Natural killer cell (primary cell): ENCODE measurements at regions not wholly inside any gene's neighbourhood (a gene's known extent, or its start where the extent isn't known, plus 50 kb on each side); places are given as distances from the start of the nearest gene placed in this dataset.

Experiments used
- ATAC-seq, 3 donors: fragments of 150-1000 bp in 2 of 3; fragments of 200-7000 bp in 1 of 3; cut with Tn5 transposase; 1 replicate in 1 of 3; 2 replicates in 2 of 3; pipeline ENCODE4 v1.10.0; 2021; ENCODE audit warnings: mild to moderate bottlenecking in 2 of 3, moderate library complexity in 2 of 3
- DNase-seq, 2 donors: peaks; one replicate each; pipeline versions ENCODE4 v3.0.0 to v3.0.0-alpha.2; 2013 to 2021; ENCODE audit warnings: mixed read lengths in 1 of 2
- H3K27ac ChIP-seq: one replicate; pipeline ENCODE4 v1.5.1; 2013; ENCODE audit warnings: mild to moderate bottlenecking, low read length
- H3K27me3 ChIP-seq: one replicate; pipeline ENCODE4 v1.6.1; 2013; ENCODE audit warnings: low read length; ENCODE audit not compliant: control insufficient read depth, insufficient read depth
- H3K36me3 ChIP-seq: one replicate; pipeline ENCODE4 v1.6.1; 2013; ENCODE audit warnings: low read length; ENCODE audit not compliant: control insufficient read depth, insufficient read depth
- H3K4me1 ChIP-seq: one replicate; pipeline ENCODE4 v1.6.1; 2013; ENCODE audit warnings: low read length; ENCODE audit not compliant: control insufficient read depth, insufficient read depth
- H3K4me3 ChIP-seq: one replicate; pipeline ENCODE4 v1.5.1; 2013; ENCODE audit warnings: low read length
- H3K9me3 ChIP-seq: one replicate; pipeline ENCODE4 v1.6.1; 2013; ENCODE audit warnings: low read length; ENCODE audit not compliant: control insufficient read depth, insufficient read depth
- H3K27ac Mint-ChIP-seq, 2 donors: one replicate each; pipeline ENCODE4 v1.8.0; 2022; ENCODE audit warnings: mild to moderate bottlenecking in 2 of 2, mixed read lengths in 2 of 2, moderate library complexity in 1 of 2
- H3K27me3 Mint-ChIP-seq, 2 donors: one replicate each; pipeline ENCODE4 v1.8.0; 2022; ENCODE audit warnings: low read depth in 2 of 2, mixed read lengths in 2 of 2
- H3K36me3 Mint-ChIP-seq: one replicate; pipeline ENCODE4 v1.8.0; 2022; ENCODE audit warnings: mixed read lengths
- H3K4me1 Mint-ChIP-seq, 2 donors: one replicate each; pipeline ENCODE4 v1.8.0; 2022; ENCODE audit warnings: mixed read lengths in 2 of 2
- H3K4me3 Mint-ChIP-seq: one replicate; pipeline ENCODE4 v1.8.0; 2022; ENCODE audit warnings: mild to moderate bottlenecking, moderate library complexity, mixed read lengths
- H3K9me3 Mint-ChIP-seq, 2 donors: one replicate each; pipeline ENCODE4 v1.8.0; 2022; ENCODE audit warnings: mixed read lengths in 2 of 2
- WGBS: methylation state at CpG from one replicate; pipeline ENCODE4 v1.1.7; 2013; ENCODE audit warnings: missing lambda C conversion rate; ENCODE audit not compliant: insufficient coverage; 5-methylcytosine and 5-hydroxymethylcytosine counted together
- intact Hi-C: fragments of 100-400 bp; cut with micrococcal nuclease; formaldehyde crosslinking; loops from one replicate; pipeline ENCODE4 v1.14.2; 2022
- TF ChIP-seq, protein P1 (sequence below): fragments of 200-600 bp; IDR thresholded peaks from one replicate; pipeline ENCODE4 v1.8.0; 2022; ENCODE audit warnings: antibody characterized with exemption

DNA sequence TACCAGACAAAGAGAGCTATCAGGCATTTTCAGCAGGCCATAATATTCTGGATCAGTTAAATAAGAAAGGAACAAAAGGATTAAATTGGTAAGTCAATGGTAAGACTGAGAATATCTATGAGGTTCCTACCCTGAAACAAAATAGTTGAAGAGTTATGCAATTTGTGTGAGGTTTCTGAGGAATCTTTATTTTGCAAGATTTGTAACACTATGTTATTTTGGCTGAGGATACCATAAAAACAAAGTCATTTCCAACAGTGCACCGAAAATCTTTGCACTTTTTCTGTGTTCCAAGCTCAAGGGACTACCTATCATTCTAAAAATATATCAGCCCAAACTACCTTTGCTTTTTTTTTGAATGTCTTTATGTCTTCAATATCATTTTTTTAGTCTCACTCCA lies 383.3 kb upstream of the CITED2 start:
- DNase-seq (no peak), ATAC-seq (no peak)
- Mint-ChIP-seq H3K27ac (no peak overlapping the region), H3K4me3 (no peak overlapping the region), H3K9me3 (no peaks in the 10 kb centered on the region), H3K36me3 (no peaks in the 10 kb centered on the region), H3K4me1 (no peaks in the 10 kb centered on the region), H3K27me3 (no peaks in the 10 kb centered on the region)
- no peaks in the 10 kb centered on the region for H3K36me3 ChIP-seq
- WGBS, result 75% methylated on average over 1 of the region's 1 CpG
- no peak overlapping the region for H3K27ac ChIP-seq
- TF ChIP-seq, protein P1, sequence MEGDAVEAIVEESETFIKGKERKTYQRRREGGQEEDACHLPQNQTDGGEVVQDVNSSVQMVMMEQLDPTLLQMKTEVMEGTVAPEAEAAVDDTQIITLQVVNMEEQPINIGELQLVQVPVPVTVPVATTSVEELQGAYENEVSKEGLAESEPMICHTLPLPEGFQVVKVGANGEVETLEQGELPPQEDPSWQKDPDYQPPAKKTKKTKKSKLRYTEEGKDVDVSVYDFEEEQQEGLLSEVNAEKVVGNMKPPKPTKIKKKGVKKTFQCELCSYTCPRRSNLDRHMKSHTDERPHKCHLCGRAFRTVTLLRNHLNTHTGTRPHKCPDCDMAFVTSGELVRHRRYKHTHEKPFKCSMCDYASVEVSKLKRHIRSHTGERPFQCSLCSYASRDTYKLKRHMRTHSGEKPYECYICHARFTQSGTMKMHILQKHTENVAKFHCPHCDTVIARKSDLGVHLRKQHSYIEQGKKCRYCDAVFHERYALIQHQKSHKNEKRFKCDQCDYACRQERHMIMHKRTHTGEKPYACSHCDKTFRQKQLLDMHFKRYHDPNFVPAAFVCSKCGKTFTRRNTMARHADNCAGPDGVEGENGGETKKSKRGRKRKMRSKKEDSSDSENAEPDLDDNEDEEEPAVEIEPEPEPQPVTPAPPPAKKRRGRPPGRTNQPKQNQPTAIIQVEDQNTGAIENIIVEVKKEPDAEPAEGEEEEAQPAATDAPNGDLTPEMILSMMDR, result no peak
- no peaks in the 10 kb centered on the region for H3K9me3 ChIP-seq
- intact Hi-C loops, result no loop called here
- H3K27me3 ChIP-seq, result no peaks in the 10 kb centered on the region
- H3K4me1 ChIP-seq, result no peaks in the 10 kb centered on the region
- no peak overlapping the region for H3K4me3 ChIP-seq

DNA sequence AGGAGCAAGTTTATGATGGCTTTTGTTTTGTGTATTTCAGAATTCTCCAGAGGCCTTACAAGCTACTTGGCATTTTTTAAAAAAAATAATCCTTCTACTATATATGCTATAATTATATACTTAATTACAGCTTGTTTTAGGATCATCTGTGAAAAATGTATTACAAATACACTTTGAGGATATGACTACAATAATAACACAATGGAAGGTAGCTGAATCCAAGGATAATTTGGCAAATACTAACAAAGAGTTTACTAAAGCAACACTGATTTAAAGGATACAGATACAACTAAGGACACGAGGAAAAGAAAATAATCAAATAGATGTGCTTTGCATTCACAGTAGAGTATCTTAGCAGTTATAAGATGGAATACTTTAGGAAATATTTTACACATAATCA lies 381.9 kb upstream of the CITED2 start:
- TF ChIP-seq, protein P1, result no peak
- ATAC-seq, result no peak
- intact Hi-C loops, result no loop called here
- Histone ChIP-seq H3K4me1 (no peaks in the 10 kb centered on the region), H3K4me3 (no peak overlapping the region), H3K27ac (no peak overlapping the region), H3K36me3 (no peaks in the 10 kb centered on the region), H3K9me3 (no peaks in the 10 kb centered on the region), H3K27me3 (no peaks in the 10 kb centered on the region)
- Mint-ChIP-seq H3K9me3 (no peaks in the 10 kb centered on the region), H3K36me3 (no peaks in the 10 kb centered on the region), H3K4me3 (no peak overlapping the region), H3K27me3 (no peaks in the 10 kb centered on the region), H3K4me1 (no peaks in the 10 kb centered on the region), H3K27ac (no peak overlapping the region)
- WGBS, result no CpG with 5 or more reads among the region's 1 CpG
- no peak for DNase-seq

DNA sequence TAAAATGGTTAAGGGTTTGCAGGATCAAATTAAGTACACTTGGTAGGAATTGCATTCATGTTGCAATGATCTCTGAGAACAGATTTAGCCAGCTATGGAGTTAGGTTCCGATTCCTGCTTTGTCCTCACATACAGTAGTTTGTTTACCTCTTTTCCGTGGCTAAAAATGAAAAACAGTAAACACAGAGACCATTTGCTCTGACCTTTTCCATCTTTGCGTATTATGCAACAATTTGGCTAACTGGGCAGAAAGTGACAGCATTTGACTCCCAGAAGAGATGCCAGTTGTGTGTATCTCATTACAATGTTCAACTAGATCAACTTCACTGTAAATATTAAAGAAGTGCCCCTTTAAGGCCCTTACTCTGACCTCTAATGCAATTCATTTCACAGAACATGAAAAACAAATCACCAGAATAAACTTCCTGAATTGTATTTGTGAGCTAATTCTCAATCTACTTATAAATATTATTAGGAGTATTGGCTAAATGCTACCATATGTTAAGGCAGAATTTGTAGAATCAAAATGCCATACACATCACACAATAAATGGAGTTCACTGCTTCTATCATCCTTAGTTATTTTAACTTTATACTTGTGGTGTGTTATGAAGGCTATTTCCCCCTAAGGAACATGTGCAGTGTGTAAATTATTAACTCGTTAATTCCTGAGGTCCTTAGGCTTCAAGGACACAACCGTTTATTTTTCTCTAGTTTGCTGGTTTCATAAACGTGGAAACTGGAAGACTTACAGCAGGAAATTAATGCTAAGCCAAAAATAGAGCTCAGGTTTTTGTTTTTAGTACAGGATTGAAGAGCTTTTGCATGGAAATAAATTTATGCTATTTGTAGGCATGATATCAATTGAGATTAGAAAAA lies 380.7 kb upstream of the CITED2 start:
- TF ChIP-seq, protein P1, result no peak
- 53% methylated on average over 6 of the region's 6 CpGs for WGBS
- no peak for ATAC-seq
- H3K9me3 Mint-ChIP-seq, result no peaks in the 10 kb centered on the region
- Histone ChIP-seq H3K36me3 (no peaks in the 10 kb centered on the region), H3K4me1 (no peaks in the 10 kb centered on the region), H3K4me3 (no peak overlapping the region), H3K27ac (no peak overlapping the region), H3K27me3 (no peaks in the 10 kb centered on the region), H3K9me3 (no peaks in the 10 kb centered on the region)
- intact Hi-C loops, result no loop called here
- no peak overlapping the region for H3K27ac Mint-ChIP-seq
- H3K4me1 Mint-ChIP-seq, result no peaks in the 10 kb centered on the region
- no peaks in the 10 kb centered on the region for H3K36me3 Mint-ChIP-seq
- DNase-seq, result no peak
- no peaks in the 10 kb centered on the region for H3K27me3 Mint-ChIP-seq
- no peak overlapping the region for H3K4me3 Mint-ChIP-seq
